Neural progenitor cell (in vitro differentiated cells): ENCODE measurements at regions not wholly inside any gene's neighbourhood (a gene's known extent, or its start where the extent isn't known, plus 50 kb on each side); places are given as distances from the start of the nearest gene placed in this dataset.

Source experiments
- CTCF ChIP-seq: fragments of 200-600 bp; sonication (generic); IDR thresholded peaks from 2 replicates; pipeline ENCODE4 v1.5.1; 2017; ENCODE audit warnings: antibody characterized with exemption, mild to moderate bottlenecking
- EZH2 ChIP-seq: fragments of 200-600 bp; sonication (generic); IDR thresholded peaks from 2 replicates; pipeline ENCODE4 v1.6.1; 2017; ENCODE audit warnings: antibody characterized with exemption, mild to moderate bottlenecking, moderate library complexity

- TF ChIP-seq CTCF (no peak), EZH2 (no peak)
These were observed 1733.3 kb upstream of the IGFBP7 start for GRCh38 chr4:58843455-58843854.
